Type B pancreatic cell (in vitro differentiated cells): ENCODE measurements at regions not wholly inside any gene's neighbourhood (a gene's known extent, or its start where the extent isn't known, plus 50 kb on each side); places are given as distances from the start of the nearest gene placed in this dataset.
"Not testable (repeated sequence)": the region's sequence is repeated elsewhere in the genome, so short reads cannot be mapped to it uniquely, and the experiment has no call there.

ENCODE experiments used
- DNase-seq: peaks from one replicate; pipeline ENCODE4 v3.0.0; 2021; ENCODE audit warnings: mixed read lengths; ENCODE audit not compliant: unreplicated experiment; ENCODE audit errors: extremely low spot score
- H3K27ac Mint-ChIP-seq: 2 replicates; pipeline ENCODE4 v1.8.0; 2021; ENCODE audit warnings: mild to moderate bottlenecking, mixed read lengths
- H3K27me3 Mint-ChIP-seq: 2 replicates; pipeline ENCODE4 v1.8.0; 2021; ENCODE audit warnings: mixed read lengths
- H3K36me3 Mint-ChIP-seq: 2 replicates; pipeline ENCODE4 v1.8.0; 2021; ENCODE audit warnings: mixed read lengths
- H3K4me1 Mint-ChIP-seq: one replicate; pipeline ENCODE4 v1.8.0; 2021; ENCODE audit warnings: mixed read lengths; ENCODE audit not compliant: unreplicated experiment
- H3K4me3 Mint-ChIP-seq: 2 replicates; pipeline ENCODE4 v1.8.0; 2021; ENCODE audit warnings: mild to moderate bottlenecking, mixed read lengths
- H3K9me3 Mint-ChIP-seq: 2 replicates; pipeline ENCODE4 v1.8.0; 2021; ENCODE audit warnings: mixed read lengths
- CTCF ChIP-seq: fragments of 200-600 bp; sonication (generic); conservative IDR thresholded peaks from 2 replicates; pipeline ENCODE4 v1.5.0; 2021; ENCODE audit warnings: antibody characterized with exemption, mild to moderate bottlenecking

- Mint-ChIP-seq H3K4me3 (no peak overlapping the region), H3K27me3 (no peaks in the 10 kb centered on the region), H3K9me3 (no peaks in the 10 kb centered on the region), H3K27ac (no peak overlapping the region), H3K36me3 (no peaks in the 10 kb centered on the region), H3K4me1 (peaks cover 16% of the 10 kb centered on the region)
- no peak for TF ChIP-seq CTCF
- no peak for DNase-seq
Observed at GRCh38 chr12:46475972-46476645, 103.5 kb upstream of the SLC38A2 start.

- not testable (repeated sequence) for H3K9me3 Mint-ChIP-seq, H3K27ac Mint-ChIP-seq, H3K4me3 Mint-ChIP-seq, DNase-seq, H3K36me3 Mint-ChIP-seq, H3K27me3 Mint-ChIP-seq
- peaks cover 16% of the 10 kb centered on the region for H3K4me1 Mint-ChIP-seq
Observed at GRCh38 chr12:46474385-46474784, 101.8 kb upstream of the SLC38A2 start.

GRCh38 chr12:46473634-46474329 is 101.2 kb upstream of the SLC38A2 start:
- Mint-ChIP-seq H3K9me3 (no peaks in the 10 kb centered on the region), H3K27me3 (no peaks in the 10 kb centered on the region), H3K36me3 (no peaks in the 10 kb centered on the region), H3K27ac (peak overlapping the region; percentile 82), H3K4me3 (peak overlapping the region; percentile 56), H3K4me1 (peaks cover 16% of the 10 kb centered on the region)
- TF ChIP-seq CTCF, result no peak
- no peak for DNase-seq

GRCh38 chr12:46472893-46473633 is 100.5 kb upstream of the SLC38A2 start:
- DNase-seq, result no peak
- H3K4me3 Mint-ChIP-seq, result peak overlapping the region; percentile 56
- no peaks in the 10 kb centered on the region for H3K36me3 Mint-ChIP-seq
- peak overlapping the region; percentile 82 for H3K27ac Mint-ChIP-seq
- TF ChIP-seq CTCF, result no peak
- H3K27me3 Mint-ChIP-seq, result no peaks in the 10 kb centered on the region
- peaks cover 16% of the 10 kb centered on the region for H3K4me1 Mint-ChIP-seq
- H3K9me3 Mint-ChIP-seq, result no peaks in the 10 kb centered on the region

- Mint-ChIP-seq H3K4me3 (peak overlapping the region; percentile 25), H3K9me3 (no peaks in the 10 kb centered on the region), H3K27ac (no peak overlapping the region), H3K4me1 (peaks cover 16% of the 10 kb centered on the region), H3K27me3 (no peaks in the 10 kb centered on the region), H3K36me3 (no peaks in the 10 kb centered on the region)
- no peak for TF ChIP-seq CTCF
- DNase-seq, result no peak
Observed at GRCh38 chr12:46472144-46472705, 99.7 kb upstream of the SLC38A2 start.
